Activated CD4-positive, alpha-beta T cell treated with anti-CD3 and anti-CD28 coated beads, Interleukin-2, amount 50 U/mL, for 1 hour (primary cell): ENCODE measurements at regions not wholly inside any gene's neighbourhood (a gene's known extent, or its start where the extent isn't known, plus 50 kb on each side); places are given as distances from the start of the nearest gene placed in this dataset.

Experiments used
- DNase-seq: peaks from one replicate; pipeline ENCODE4 v3.0.0-alpha.2; 2020

DNA sequence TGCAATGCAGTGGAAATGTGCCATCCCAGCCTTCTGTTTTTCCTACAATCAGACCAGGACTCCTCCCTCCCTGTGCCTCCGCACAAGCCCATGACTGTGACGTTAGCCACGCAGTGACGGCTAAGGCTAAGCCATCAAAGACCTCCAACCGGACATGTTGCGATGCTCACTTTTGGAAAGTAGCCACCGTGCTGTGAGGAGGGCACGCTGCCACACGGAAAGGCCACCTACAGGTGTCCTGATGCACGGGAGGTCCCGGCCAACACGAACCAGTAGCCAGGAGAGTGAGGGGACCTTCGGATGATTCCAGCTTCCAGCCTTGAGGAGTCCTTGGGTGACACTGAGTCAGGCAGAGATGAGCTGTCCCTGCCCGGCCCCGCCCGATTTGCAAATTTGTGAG lies 53.9 kb downstream of the FOXL1 start:
- no peak for DNase-seq

DNA sequence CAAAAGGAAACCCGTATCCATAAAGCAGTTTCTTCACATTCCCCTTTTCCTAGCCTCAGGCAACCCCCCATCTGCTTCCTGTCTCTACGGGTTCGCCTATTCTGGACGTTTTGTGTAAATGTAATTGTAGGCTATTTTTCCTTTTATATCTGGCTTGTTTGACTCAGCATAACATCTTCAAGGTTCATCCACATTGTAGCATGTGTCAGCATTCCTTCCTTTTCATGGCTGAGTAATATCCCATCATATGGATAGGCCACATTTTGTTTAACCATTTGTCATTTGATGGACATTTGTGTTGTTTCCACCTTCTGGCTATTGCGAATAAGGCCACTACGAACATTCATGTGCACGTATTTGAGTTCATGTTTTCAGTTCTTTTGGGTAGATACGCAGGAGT lies 54.6 kb downstream of the FOXL1 start:
- DNase-seq = no peak

- DNase-seq = no peak
These were observed 55.9 kb downstream of the FOXL1 start for GRCh38 chr16:86634292-86634691.

DNA sequence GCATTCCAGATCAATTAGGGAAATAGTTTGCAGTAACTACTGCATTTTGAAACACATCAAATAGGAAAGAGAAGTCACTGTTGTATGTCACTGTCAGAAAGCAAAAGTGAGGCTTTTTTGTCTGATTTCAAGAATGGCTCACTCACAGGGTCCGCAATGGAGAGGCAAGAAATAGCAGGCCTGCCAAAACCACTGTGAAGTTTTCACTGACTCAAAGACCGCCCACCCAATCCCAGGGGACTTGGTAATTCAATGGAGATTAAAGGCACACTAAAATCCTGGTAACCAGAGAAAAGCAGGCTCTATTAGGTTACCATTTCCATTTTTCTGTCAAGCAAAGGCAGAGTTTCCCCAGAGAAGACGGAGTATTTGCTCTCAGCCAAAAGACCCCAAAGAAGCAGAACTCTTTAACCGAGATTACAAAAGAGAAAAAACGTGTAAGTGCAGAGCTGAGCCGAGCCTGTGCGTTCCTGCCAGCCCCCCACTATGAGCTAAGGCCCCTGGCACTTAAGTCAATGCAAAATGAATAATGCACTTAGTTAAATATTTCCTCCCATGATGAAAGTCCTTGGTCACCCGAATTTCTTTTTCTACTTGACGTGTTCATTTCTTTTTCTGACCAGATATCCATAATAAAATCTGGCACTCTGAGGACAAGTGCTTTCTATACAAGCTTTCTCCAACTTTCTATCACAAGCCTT lies 57.0 kb downstream of the FOXL1 start:
- DNase-seq = no peak

GRCh38 chr16:86635926-86636325 lies 57.6 kb downstream of the FOXL1 start:
- no peak for DNase-seq

DNA sequence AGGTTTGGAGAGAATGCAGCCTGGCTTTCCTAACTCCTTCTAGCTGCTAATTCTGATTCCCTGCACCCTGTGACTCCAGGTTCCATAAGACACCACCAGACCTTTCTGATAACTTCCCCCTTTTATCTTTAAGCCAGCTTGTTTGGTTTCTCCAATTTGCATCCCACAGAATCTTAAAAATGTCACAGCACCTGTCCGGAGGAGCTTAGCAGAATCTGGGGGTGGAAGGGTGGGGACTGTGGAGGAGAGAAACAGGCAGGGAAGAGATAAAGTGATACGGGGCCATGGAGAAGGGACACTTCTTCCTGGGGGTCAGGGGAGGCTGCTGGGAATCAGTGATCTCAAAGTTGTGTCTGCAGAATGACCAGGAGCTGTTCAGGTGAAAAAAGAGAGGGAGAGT lies 59.4 kb downstream of the FOXL1 start:
- no peak for DNase-seq

GRCh38 chr16:86638642-86639041 lies 60.3 kb downstream of the FOXL1 start:
- no peak for DNase-seq

- no peak for DNase-seq
These were observed 61.0 kb downstream of the FOXL1 start for GRCh38 chr16:86639354-86639753.

GRCh38 chr16:86640265-86640843 lies 62.0 kb downstream of the FOXL1 start:
- no peak for DNase-seq

DNA sequence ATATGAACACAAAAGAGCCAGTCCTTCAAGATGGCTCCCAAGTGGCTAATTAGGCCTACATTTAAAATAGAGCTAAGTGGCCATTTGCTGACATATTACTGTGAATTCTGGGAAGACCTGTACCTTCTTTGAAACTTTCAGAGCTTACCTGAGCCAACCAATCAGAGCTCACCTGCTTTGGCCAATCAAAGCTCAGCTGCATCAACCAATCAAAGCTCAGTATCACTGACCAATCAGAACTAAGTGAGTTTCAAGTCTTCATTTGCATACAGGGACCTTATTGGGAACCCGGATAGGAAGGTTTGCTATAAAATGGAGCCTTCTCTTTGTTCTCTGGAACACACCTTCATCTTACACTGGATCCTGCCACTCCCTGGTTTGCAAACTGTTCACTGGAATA lies 63.7 kb downstream of the FOXL1 start:
- DNase-seq = no peak

DNA sequence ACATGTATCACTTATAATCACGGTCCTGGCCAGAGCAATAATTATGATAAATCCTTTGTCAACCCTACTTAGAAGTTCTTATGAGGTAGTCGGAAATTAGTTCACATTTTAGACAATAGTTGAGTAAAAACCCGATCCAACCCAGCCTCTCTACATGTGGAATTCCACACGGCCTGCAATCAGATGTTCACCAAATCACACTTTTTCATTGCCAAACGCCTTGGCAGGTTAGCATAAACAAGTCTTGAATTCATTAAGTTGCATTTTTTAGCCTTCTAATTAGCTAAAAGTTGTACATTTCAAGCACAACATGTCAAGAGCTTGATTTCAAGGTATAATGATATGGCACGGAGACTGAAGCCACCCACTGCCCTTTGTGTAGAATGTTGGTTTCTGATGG lies 65.3 kb downstream of the FOXL1 start:
- no peak for DNase-seq

DNA sequence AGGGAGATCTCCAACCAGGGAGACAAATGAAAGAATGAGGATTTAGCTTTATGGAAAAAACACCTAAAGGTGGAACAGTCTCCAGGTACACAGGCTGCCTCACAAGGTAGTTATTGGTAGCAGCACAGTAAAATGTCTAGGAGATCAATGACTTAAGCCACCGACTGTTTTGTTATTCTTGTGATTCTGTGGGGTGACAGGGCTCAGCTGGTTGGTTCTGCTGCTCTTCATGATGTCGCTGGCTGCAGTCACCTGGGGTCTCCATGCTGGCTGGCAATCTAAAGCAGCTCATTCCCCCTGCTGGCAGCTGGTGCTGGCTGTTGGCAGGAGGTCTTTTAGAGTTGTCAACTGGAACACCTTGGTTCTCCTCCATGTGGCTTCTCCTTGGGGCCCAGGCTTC lies 69.2 kb downstream of the FOXL1 start:
- no peak for DNase-seq

- DNase-seq = no peak
These were observed 71.5 kb downstream of the FOXL1 start for GRCh38 chr16:86649875-86650274.

DNA sequence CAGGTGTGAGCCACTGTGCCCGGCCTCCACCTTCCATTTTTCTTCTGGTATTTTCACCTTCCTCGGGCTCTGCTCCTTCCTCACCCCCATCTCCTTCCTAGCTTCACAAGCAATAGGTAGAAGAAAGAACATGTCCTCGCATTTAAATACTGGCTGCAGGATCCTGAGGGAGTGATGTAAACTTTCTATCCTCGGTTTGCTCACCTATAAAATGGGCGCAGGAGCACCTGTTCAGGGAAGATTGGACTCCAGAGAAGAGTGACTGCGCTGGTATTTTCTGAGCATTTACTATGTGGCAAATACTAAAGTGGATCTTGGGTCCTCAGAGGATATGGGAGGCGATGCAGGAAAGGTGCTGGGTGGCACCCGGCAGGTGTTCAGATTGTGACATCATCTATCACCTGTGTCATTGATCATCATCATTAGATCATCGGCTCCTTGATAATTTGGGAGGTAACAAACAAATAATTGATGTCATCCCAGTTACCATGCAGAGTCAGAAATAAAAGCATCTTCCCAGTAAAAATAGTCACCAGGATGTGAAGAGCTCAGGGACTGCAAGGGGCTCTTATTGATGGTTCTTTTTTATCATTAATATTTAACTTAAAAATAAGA lies 72.8 kb downstream of the FOXL1 start:
- no peak for DNase-seq

GRCh38 chr16:86651823-86652222 lies 73.5 kb downstream of the FOXL1 start:
- DNase-seq = no peak

DNA sequence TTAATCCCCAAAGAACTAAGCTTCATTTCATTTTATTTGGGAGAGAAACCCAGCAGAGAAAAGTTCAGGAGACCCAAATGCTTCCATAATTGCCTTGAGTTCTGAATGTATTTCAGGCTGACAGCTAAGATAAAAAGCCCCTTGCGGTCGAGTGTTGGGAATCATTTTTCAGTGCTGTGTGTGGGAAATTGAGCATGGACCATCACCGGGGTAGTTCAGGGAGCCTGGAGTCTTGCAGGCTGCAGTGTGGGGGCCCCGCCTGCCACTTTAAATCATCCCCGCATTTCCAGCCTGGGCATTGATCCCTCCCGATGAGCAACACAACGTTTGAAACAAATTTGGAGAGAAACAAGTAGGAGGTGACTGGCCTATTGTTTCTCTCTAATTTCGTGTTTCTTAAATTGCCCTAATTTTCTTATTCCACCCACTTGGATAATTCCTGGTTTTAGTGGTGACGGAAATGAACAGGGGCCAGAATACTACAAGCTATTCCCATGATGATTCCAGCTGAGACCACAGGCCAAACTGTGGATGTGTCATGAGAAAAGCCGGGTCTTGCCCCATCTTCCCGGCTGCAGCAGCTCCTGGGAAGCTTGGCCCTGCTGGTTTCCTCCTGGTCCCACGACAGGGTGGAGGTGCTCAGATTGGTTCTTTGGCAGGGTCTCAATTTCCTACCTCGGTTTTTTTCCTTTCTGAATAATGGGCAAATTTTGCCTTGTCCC lies 75.1 kb downstream of the FOXL1 start:
- DNase-seq = no peak

DNA sequence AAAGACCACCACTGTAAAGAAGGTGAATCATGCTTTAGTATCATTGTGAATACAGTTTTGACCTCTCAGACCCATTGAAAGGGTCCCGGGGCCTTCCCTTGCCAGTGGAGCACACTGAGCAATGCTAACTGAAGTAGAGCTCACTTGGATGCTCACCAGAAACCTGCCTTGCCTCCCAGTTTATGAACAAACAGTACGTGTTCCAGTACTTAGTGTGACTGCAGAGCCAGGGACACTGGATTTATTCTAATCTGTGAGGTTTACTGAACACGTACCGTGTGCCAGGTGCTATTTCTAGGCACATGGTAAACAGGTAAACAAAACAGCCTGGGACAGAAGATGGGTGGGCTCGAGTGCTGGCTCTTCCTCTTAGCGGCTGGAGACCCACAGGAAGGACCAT lies 79.6 kb downstream of the FOXL1 start:
- no peak for DNase-seq

GRCh38 chr16:86660623-86661022 lies 82.3 kb downstream of the FOXL1 start:
- no peak for DNase-seq

DNA sequence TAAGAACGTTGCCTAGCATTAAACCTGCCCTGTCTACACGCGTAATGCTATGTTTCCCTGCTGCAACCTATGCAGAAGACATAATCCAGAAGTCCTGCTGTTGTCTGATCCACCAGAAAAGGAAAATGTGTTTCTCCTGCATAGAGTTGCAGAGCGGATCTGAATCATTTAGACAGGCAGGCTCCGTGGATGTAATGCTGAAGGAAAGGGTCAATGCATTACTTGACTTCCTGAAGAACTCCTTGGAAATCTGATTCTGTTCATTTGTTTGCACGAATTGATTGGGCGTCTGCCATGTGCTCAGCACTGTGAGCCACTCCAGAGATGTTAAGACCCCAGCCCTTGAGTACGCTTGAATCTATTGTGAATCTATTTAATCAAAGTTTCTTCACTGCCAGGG lies 83.4 kb downstream of the FOXL1 start:
- DNase-seq = no peak

- DNase-seq = no peak
These were observed 83.8 kb downstream of the FOXL1 start for GRCh38 chr16:86662195-86662594.

GRCh38 chr16:86662740-86663139 lies 84.4 kb downstream of the FOXL1 start:
- DNase-seq = no peak

GRCh38 chr16:86663685-86664521 lies 85.6 kb downstream of the FOXL1 start:
- no peak for DNase-seq
